ENCODE measurements at regions not wholly inside any gene's neighbourhood (a gene's known extent, or its start where the extent isn't known, plus 50 kb on each side); places are given as distances from the start of the nearest gene placed in this dataset.

- CTCF ChIA-PET = no interaction called here
- TF ChIP-seq CTCF (conservative IDR thresholded peaks at IDR 0.05) (no peak; the same call in 1 of the 2 replicates), EZH2 (IDR thresholded peaks at IDR 0.05; ENCODE audit: low read depth) (no peak)
Observed at GRCh38 chr7:52749880-52750279, 285.6 kb upstream of the POM121L12 start.

GRCh38 chr7:52747817-52748216, 287.6 kb upstream of the POM121L12 start:
- Histone ChIP-seq H3F3A (ENCODE audit: insufficient read depth, low read depth) (no peaks in the 10 kb centered on the region), H3K4me1 (replicated peaks; ENCODE audit: insufficient read depth) (no peaks in the 10 kb centered on the region), H2AFZ (no peak overlapping the region), H3K79me2 (ENCODE audit: low read depth) (no peaks in the 10 kb centered on the region), H3K27ac (no peak overlapping the region), H4K20me1 (ENCODE audit: insufficient read depth) (no peaks in the 10 kb centered on the region; the same call in 1 of the 2 replicates), H3K4me3 (no peak overlapping the region), H3K36me3 (ENCODE audit: low read depth) (no peaks in the 10 kb centered on the region), H3K9me3 (ENCODE audit: insufficient read depth, low read depth) (no peaks in the 10 kb centered on the region), H3K9me2 (ENCODE audit: insufficient read depth) (no peaks in the 10 kb centered on the region), H3K4me2 (no peak overlapping the region), H3K27me3 (ENCODE audit: insufficient read depth, low read depth) (no peaks in the 10 kb centered on the region)
- intact Hi-C loops (cut with micrococcal nuclease; ENCODE audit: unreplicated experiment) = no loop called here
- POLR2A ChIA-PET (ENCODE audit: unreplicated experiment) = no interaction called here
- BruUV-seq (replicated peaks) = no TSS peak
- no peak for TF ChIP-seq EZH2 (IDR thresholded peaks at IDR 0.05; ENCODE audit: low read depth)
- no peak for TF ChIP-seq CTCF (conservative IDR thresholded peaks at IDR 0.05)
- CTCF ChIA-PET = no interaction called here
- DNase-seq = no peak

More at GRCh38 chr7:52749880-52750279, 285.6 kb upstream of the POM121L12 start:
- Histone ChIP-seq H3K9me3 (ENCODE audit: insufficient read depth, low read depth) (no peaks in the 10 kb centered on the region), H4K20me1 (ENCODE audit: insufficient read depth) (no peaks in the 10 kb centered on the region; the same call in 1 of the 2 replicates), H2AFZ (no peak overlapping the region), H3F3A (ENCODE audit: insufficient read depth, low read depth) (no peaks in the 10 kb centered on the region), H3K9me2 (ENCODE audit: insufficient read depth) (no peaks in the 10 kb centered on the region), H3K79me2 (ENCODE audit: low read depth) (no peaks in the 10 kb centered on the region), H3K27me3 (ENCODE audit: insufficient read depth, low read depth) (no peaks in the 10 kb centered on the region), H3K27ac (no peak overlapping the region), H3K4me3 (no peak overlapping the region), H3K4me2 (no peak overlapping the region), H3K4me1 (replicated peaks; ENCODE audit: insufficient read depth) (no peaks in the 10 kb centered on the region), H3K36me3 (ENCODE audit: low read depth) (no peaks in the 10 kb centered on the region)
- POLR2A ChIA-PET (ENCODE audit: unreplicated experiment) = no interaction called here
- intact Hi-C loops (cut with micrococcal nuclease; ENCODE audit: unreplicated experiment) = no loop called here
- no peak for DNase-seq
- no TSS peak for BruUV-seq (replicated peaks)

- DNase-seq = no peak
- Histone ChIP-seq H3K27ac (no peak overlapping the region), H3K4me2 (no peak overlapping the region), H3K27me3 (ENCODE audit: insufficient read depth, low read depth) (no peaks in the 10 kb centered on the region), H3K4me1 (replicated peaks; ENCODE audit: insufficient read depth) (no peaks in the 10 kb centered on the region), H3F3A (ENCODE audit: insufficient read depth, low read depth) (no peaks in the 10 kb centered on the region; the same call in 1 of the 2 replicates), H4K20me1 (ENCODE audit: insufficient read depth) (no peaks in the 10 kb centered on the region), H3K9me2 (ENCODE audit: insufficient read depth) (no peaks in the 10 kb centered on the region), H3K4me3 (no peak overlapping the region), H2AFZ (no peak overlapping the region), H3K79me2 (ENCODE audit: low read depth) (no peaks in the 10 kb centered on the region), H3K36me3 (ENCODE audit: low read depth) (no peaks in the 10 kb centered on the region), H3K9me3 (ENCODE audit: insufficient read depth, low read depth) (no peaks in the 10 kb centered on the region)
- ChIA-PET CTCF (no interaction called here), POLR2A (ENCODE audit: unreplicated experiment) (no interaction called here)
- intact Hi-C loops (cut with micrococcal nuclease; ENCODE audit: unreplicated experiment) = no loop called here
- no TSS peak for BruUV-seq (replicated peaks)
- no peak for TF ChIP-seq EZH2 (IDR thresholded peaks at IDR 0.05; ENCODE audit: low read depth)
- TF ChIP-seq CTCF (conservative IDR thresholded peaks at IDR 0.05) = no peak
Observed at GRCh38 chr7:52741670-52742290, 293.7 kb upstream of the POM121L12 start.
